PC-3 (cell line): ENCODE measurements at regions not wholly inside any gene's neighbourhood (a gene's known extent, or its start where the extent isn't known, plus 50 kb on each side); places are given as distances from the start of the nearest gene placed in this dataset.

Experiments used
- ATAC-seq: fragments of 200-7000 bp; cut with Tn5 transposase; 2 replicates; pipeline ENCODE4 v1.9.1; 2020; ENCODE audit warnings: mild to moderate bottlenecking, moderate library complexity
- BruUV-seq: library from RNA; stranded (reverse); fragments of 400-500 nt; replicated peaks from 2 replicates; lab custom pipeline; 2021; lab: Mats Ljungman, UMichigan
- CTCF ChIA-PET: fragments of 300-600 bp; sonication (Branson Sonifier 250); formaldehyde crosslinking; loops from one replicate; lab custom pipeline; 2022; ENCODE audit warnings: antibody characterized with exemption; lab: Charles Lee
- POLR2A ChIA-PET: fragments of 300-600 bp; sonication (Branson Sonifier 250); formaldehyde crosslinking; loops from one replicate; lab custom pipeline; 2022; ENCODE audit warnings: antibody characterized with exemption; ENCODE audit not compliant: unreplicated experiment; lab: Charles Lee
- DNase-seq: peaks from one replicate; pipeline ENCODE4 v3.0.0-alpha.2; 2015
- H2AFZ ChIP-seq: fragments of 300-600 bp; sonication (generic); 2 replicates; pipeline ENCODE4 v1.6.0; 2016; ENCODE audit warnings: antibody characterized with exemption, low read length
- H3F3A ChIP-seq: fragments of 300-600 bp; sonication (generic); one replicate; pipeline ENCODE4 v1.6.0; 2017; ENCODE audit warnings: antibody characterized with exemption, low read length, control low read depth, mild to moderate bottlenecking; ENCODE audit not compliant: unreplicated experiment
- H3K27ac ChIP-seq: fragments of 300-600 bp; sonication (generic); 2 replicates; pipeline ENCODE4 v1.5.1; 2016; ENCODE audit warnings: mild to moderate bottlenecking, low read length
- H3K27me3 ChIP-seq: fragments of 300-600 bp; sonication (generic); 2 replicates; pipeline ENCODE4 v1.6.1; 2016; ENCODE audit warnings: low read length, mixed read lengths
- H3K36me3 ChIP-seq: fragments of 300-600 bp; sonication (generic); 2 replicates; pipeline ENCODE4 v1.6.1; 2016; ENCODE audit warnings: low read depth, mixed run types, low read length, mixed read lengths
- H3K4me1 ChIP-seq: fragments of 300-600 bp; sonication (generic); 2 replicates; pipeline ENCODE4 v1.5.1; 2016; ENCODE audit warnings: low read length; ENCODE audit not compliant: insufficient read depth
- H3K4me2 ChIP-seq: fragments of 300-600 bp; sonication (generic); 2 replicates; pipeline ENCODE4 v1.6.0; 2016; ENCODE audit warnings: low read length
- H3K4me3 ChIP-seq: fragments of 300-600 bp; sonication (generic); 2 replicates; pipeline ENCODE4 v1.5.1; 2016; ENCODE audit warnings: mild to moderate bottlenecking, low read length, mixed read lengths
- H3K79me2 ChIP-seq: fragments of 300-600 bp; sonication (generic); 2 replicates; pipeline ENCODE4 v1.6.1; 2017; ENCODE audit warnings: low read length, mixed read lengths
- H3K9ac ChIP-seq: fragments of 300-600 bp; sonication (generic); 2 replicates; pipeline ENCODE4 v1.6.0; 2016; ENCODE audit warnings: mild to moderate bottlenecking, low read length
- H3K9me2 ChIP-seq: fragments of 300-600 bp; sonication (generic); replicated peaks from 2 replicates; pipeline ENCODE4 v1.6.1; 2016; ENCODE audit warnings: mixed run types, low read length, mixed read lengths
- H3K9me3 ChIP-seq: fragments of 300-600 bp; sonication (generic); 2 replicates; pipeline ENCODE4 v1.6.1; 2016; ENCODE audit warnings: low read length, mixed read lengths
- H4K20me1 ChIP-seq: fragments of 300-600 bp; sonication (generic); 2 replicates; pipeline ENCODE4 v1.6.1; 2016; ENCODE audit warnings: low read length, mixed read lengths
- CTCF ChIP-seq: fragments of 300-600 bp; sonication (generic); conservative IDR thresholded peaks from 2 replicates; pipeline ENCODE4 v1.5.1; 2017; ENCODE audit warnings: antibody characterized with exemption, low read depth, mild to moderate bottlenecking, low read length
- EZH2 ChIP-seq: fragments of 300-600 bp; sonication (generic); IDR thresholded peaks from one replicate; pipeline ENCODE4 v1.6.1; 2017; ENCODE audit warnings: antibody characterized with exemption, mild to moderate bottlenecking, low read length; ENCODE audit not compliant: unreplicated experiment
- EZH2phosphoT487 ChIP-seq: fragments of 300-600 bp; sonication (generic); IDR thresholded peaks from 2 replicates; pipeline ENCODE4 v1.6.1; 2018; ENCODE audit warnings: mild to moderate bottlenecking, antibody characterized with exemption, low read length, borderline replicate concordance
- intact Hi-C: fragments of 100-400 bp; cut with micrococcal nuclease; formaldehyde crosslinking; loops from 2 replicates; pipeline ENCODE4 v1.9.0; 2023

GRCh38 chr5:45847877-45848276 lies 151.7 kb upstream of the HCN1 start:
- CTCF ChIA-PET: no interaction called here
- Histone ChIP-seq H3K79me2 (no peaks in the 10 kb centered on the region), H3K4me1 (no peaks in the 10 kb centered on the region), H3F3A (no peaks in the 10 kb centered on the region), H3K4me3 (no peak overlapping the region), H2AFZ (no peak overlapping the region), H3K9me3 (peaks cover 7% of the 10 kb centered on the region; the same call in 1 of the 2 replicates), H3K4me2 (no peak overlapping the region), H3K36me3 (no peaks in the 10 kb centered on the region), H4K20me1 (no peaks in the 10 kb centered on the region), H3K27me3 (no peaks in the 10 kb centered on the region), H3K9me2 (no peaks in the 10 kb centered on the region), H3K9ac (no peak overlapping the region), H3K27ac (no peak overlapping the region)
- no TSS peak for BruUV-seq
- no peak for DNase-seq
- ATAC-seq: no peak
- no peak for TF ChIP-seq EZH2
- TF ChIP-seq EZH2phosphoT487: no peak
- no peak for TF ChIP-seq CTCF
- POLR2A ChIA-PET: no interaction called here
- intact Hi-C loops: no loop called here

GRCh38 chr5:45826055-45826454 lies 129.9 kb upstream of the HCN1 start:
- DNase-seq (no peak), ATAC-seq (no peak)
- Histone ChIP-seq H3K79me2 (no peaks in the 10 kb centered on the region), H3F3A (no peaks in the 10 kb centered on the region), H2AFZ (no peak overlapping the region), H3K9me2 (no peaks in the 10 kb centered on the region), H3K9me3 (peaks cover 5% of the 10 kb centered on the region; the same call in 1 of the 2 replicates), H3K27ac (no peak overlapping the region), H3K36me3 (no peaks in the 10 kb centered on the region), H3K4me1 (no peaks in the 10 kb centered on the region), H3K9ac (no peak overlapping the region), H3K4me3 (no peak overlapping the region), H3K27me3 (no peaks in the 10 kb centered on the region), H3K4me2 (no peak overlapping the region), H4K20me1 (no peaks in the 10 kb centered on the region)
- ChIA-PET CTCF (no interaction called here), POLR2A (no interaction called here)
- TF ChIP-seq EZH2phosphoT487 (no peak), EZH2 (no peak), CTCF (no peak)
- no TSS peak for BruUV-seq
- intact Hi-C loops: no loop called here

GRCh38 chr5:45800331-45800730 lies 104.2 kb upstream of the HCN1 start:
- Histone ChIP-seq H3F3A (no peaks in the 10 kb centered on the region), H3K9me3 (peaks cover 20% of the 10 kb centered on the region), H3K27ac (no peak overlapping the region)

More at GRCh38 chr5:45800331-45800730, 104.2 kb upstream of the HCN1 start:
- H3K79me2 ChIP-seq: no peaks in the 10 kb centered on the region
- H3K4me2 ChIP-seq: no peak overlapping the region
- ChIA-PET CTCF (no interaction called here), POLR2A (no interaction called here)
- no peaks in the 10 kb centered on the region for H3K27me3 ChIP-seq
- no peaks in the 10 kb centered on the region for H3K9me2 ChIP-seq
- H3K4me3 ChIP-seq: no peak overlapping the region
- intact Hi-C loops: no loop called here
- TF ChIP-seq EZH2phosphoT487 (no peak), CTCF (no peak), EZH2 (no peak)
- H4K20me1 ChIP-seq: no peaks in the 10 kb centered on the region
- BruUV-seq: no TSS peak
- no peak for DNase-seq
- no peaks in the 10 kb centered on the region for H3K36me3 ChIP-seq
- H2AFZ ChIP-seq: no peak overlapping the region
- ATAC-seq: no peak
- no peak overlapping the region for H3K9ac ChIP-seq
- H3K4me1 ChIP-seq: no peaks in the 10 kb centered on the region
